ENCODE measurements at regions not wholly inside any gene's neighbourhood (a gene's known extent, or its start where the extent isn't known, plus 50 kb on each side); places are given as distances from the start of the nearest gene placed in this dataset.
"Not testable (repeated sequence)": the region's sequence is repeated elsewhere in the genome, so short reads cannot be mapped to it uniquely, and the experiment has no call there.

DNA sequence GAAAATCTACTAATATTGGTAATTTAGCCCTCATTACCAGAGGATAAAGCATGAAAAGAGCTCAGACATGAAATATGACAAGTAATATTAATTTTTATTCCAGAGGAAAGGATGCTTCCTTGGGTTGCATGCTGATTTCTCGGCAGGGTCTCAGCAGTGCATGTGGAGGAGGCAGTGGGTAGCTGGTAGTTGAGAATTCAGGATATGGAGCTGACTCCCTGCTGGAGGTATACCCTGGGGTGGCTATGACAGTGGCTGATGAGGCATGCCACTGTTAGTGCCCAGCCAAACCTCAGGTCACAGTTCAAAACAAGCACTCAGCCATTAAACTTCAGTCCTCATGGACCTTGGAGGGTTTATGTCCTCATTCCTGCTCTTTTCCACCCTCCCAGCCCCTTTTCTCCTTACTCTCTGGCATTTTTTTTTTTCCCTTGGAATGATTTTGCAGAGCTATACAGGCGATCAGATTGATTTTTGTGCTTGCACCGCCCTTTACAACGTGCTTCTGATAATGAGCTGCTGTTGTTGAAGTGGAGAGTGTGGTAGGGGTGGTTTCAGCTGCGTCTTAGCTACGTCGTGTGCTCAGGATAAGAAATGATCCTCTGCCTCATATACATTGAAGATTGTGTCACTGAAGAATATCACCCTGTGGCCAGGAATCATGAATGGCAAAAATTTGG is 761.9 kb upstream of the MMS22L start:
- DNase-seq, result no peak

DNA sequence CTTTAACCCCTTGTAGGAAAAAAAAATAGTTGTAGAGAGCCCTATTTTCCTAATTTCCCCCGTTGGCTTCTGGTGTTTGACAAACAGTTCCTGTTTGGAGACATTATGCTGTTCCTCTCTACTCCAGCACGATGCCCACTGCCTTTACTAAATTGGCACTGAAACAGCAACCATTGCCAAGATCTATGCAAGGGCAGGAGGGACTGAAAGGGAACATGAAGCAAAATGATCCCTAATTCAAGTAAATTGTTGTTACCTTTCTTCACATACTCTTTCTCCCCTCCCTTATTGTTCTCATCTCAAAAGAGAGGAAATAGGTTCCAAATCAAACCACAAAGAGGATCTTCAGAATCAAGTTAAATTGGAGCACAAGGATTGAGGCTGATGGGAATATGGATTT is 764.1 kb upstream of the MMS22L start:
- no peak for DNase-seq

DNA sequence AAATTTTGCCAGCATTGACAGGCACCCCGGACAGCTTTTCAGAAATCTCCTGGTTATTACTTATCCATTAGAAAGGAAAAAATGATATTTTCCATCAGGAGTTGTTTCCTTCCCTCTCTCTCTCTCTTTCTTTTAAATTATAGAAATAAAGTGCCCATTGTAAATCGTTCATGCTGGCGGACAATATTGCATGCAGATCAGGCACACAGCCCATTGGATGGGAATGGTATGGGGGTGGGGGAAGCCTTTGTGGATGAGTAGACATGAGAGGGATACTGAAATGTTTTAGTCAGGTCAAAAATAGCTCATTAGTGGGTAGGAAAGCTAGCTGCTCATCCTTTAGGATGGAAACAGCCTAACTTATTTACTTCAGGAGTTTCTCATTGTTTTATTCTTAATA is 764.9 kb upstream of the MMS22L start:
- DNase-seq, result no peak

DNA sequence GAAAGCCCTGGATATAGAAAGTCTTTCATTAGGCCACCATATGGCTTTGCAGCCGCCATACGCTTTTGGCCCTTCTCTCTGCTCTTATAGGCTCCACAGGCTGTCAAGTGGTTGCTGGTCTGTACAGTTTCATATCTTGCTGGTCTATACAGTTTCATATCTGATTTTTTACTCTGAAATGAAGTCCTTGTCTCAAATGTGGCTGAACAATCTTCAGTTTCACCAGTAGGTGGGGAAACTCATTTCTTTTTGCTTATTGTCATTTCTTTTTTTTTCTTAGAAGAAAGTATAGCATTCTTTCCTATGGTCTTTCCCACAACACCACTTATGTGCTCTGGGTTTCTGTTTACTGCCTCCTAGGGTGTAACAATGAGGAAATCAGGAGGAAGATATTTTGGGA is 771.4 kb upstream of the MMS22L start:
- no peak for DNase-seq

DNA sequence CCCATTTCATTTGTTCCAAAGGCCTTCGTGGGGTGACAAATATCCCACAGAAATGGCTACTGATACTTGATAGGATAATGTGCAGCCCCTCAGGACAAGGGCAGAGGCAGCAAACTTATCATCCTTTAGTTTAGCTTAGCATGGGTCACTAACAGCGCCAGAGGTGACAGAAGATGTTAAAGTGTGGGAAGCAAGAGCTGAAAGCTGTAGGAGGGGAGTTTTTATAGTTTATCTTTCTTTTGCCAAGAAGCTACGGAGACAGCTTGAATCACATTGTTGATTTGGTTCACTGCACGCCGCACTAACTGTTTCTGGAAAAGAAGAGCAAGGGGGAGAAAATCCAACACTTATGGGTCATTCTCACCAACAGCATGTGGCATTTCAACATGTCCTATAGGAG is 773.9 kb upstream of the MMS22L start:
- no peak for DNase-seq

DNA sequence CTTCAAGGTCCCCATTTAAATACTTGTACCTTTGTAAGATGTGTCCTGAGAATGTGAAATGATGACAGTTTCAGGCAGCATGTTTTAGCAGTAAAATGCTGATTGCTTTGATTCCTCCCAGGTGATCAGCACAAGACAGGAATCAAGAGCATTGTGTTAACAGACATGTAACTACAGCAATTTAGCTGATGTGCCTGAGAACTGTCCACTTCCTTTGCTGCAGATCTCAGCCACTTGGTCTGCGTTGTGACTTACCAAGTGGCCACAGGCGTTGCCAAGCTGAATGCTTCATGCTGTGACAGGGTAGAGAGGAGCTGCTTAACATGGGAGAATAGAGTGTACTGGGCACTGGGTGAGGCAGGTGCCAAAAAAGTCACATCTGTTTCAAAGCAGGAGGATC is 767.0 kb upstream of the POU3F2 start:
- DNase-seq, result no peak

DNA sequence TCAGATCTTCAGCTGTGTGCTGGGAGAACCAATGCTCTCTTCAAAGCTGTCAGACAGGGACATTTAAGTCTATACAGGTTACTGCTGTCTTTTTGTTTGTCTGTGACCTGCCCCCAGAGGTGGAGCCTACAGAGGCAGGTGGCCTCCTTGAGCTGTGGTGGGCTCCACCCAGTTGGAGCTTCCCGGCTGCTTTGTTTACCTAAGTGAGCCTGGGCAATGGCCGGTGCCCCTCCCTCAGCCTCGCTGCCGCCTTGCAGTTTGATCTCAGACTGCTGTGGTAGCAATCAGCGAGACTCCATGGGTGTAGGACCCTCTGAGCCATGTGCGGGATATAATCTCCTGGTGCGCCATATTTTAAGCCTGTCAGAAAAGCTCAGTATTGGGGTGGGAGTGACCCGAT is 745.8 kb upstream of the POU3F2 start:
- DNase-seq, result not testable (repeated sequence)

DNA sequence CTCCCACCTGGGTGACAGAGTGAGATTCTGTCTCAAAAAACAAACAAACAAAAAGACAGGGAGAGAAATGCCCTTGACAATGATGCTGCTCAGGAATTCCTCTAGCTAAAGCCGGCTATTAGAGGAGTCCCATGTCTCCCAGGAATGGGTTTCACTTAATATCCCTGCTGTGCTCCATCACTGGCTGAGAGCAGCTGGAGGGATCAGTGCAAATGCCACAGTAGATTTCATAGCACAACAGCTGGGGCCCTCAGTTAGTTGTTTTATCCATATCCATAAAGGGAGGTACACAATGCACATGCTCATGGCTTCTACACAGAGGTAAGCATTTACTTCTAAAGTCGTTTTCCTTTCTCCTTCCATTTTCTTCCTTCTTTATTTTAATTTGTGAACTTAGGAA is 742.0 kb upstream of the POU3F2 start:
- DNase-seq, result no peak

DNA sequence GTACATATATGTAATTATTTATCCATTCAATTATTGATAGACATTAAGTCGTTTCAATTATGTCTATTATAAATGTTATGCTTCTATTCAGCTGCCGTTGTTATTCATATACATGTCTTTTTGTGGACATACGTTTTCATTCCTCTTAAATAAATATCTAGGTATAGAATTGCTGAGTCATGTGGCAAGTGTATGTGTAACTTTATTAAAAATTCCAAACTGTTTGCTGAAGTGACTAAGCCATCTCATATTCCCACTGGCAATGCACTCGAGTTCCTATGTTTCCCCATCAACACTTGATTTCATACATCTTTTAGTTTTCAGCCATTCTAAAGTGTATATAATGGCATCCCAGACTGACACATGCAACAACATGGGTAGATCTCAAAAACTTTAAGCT is 739.7 kb upstream of the POU3F2 start:
- DNase-seq, result no peak

DNA sequence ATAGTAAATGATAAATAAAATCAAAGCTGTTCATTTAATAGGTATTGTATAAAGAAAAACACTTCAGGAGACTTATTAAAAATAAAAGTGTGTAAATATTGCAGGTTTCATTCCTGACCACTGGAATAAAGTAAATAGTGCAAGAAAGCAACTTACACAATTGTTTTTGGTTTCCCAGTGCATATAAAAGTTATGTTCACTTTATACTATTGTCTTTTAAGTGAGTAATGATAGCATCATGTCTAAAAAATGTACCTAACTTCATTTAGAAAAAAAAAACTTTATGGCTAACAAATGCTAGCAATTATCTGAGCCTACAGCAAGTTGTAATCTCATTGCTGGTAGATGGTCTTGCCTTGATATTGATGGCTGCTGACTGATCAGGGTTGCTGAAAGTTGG is 726.6 kb upstream of the POU3F2 start:
- no peak for DNase-seq

DNA sequence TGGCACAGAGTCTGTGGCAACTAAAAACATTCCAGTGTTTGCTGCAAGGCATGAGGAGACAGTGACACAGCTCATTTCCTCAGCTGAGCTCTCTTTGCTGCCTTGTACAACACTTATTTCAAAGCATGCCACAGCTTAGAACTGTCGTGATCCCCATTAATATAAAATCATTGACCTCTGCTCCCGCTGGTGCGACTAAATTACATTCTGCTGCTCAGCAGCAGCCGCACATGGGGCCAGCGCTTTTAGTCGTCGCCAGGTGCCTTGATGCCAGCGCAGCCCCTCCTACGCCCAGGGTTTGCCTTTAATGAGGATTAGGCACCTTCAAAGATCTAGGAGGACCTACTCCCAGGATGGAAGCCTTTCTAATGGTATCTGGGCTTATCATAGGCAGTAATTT is 717.9 kb upstream of the POU3F2 start:
- DNase-seq, result no peak

DNA sequence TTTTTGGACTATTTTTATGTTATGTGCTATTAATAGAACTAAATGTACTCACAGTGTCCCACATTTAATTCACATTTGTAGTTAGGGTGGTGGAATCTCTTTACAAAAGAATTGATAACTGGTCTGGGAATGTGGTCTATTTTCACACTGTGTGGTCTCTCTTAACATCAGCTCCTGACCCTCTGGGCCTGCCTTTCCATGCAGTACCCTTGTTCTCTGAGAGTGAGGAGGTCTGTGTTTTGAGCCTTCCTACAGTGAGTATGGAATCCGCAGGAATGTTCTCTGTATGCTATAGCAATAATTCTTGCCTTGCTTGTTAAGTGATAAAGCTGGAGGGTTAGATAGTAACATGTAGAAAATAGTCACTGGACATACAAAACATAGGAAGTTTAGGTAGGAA is 717.3 kb upstream of the POU3F2 start:
- no peak for DNase-seq

DNA sequence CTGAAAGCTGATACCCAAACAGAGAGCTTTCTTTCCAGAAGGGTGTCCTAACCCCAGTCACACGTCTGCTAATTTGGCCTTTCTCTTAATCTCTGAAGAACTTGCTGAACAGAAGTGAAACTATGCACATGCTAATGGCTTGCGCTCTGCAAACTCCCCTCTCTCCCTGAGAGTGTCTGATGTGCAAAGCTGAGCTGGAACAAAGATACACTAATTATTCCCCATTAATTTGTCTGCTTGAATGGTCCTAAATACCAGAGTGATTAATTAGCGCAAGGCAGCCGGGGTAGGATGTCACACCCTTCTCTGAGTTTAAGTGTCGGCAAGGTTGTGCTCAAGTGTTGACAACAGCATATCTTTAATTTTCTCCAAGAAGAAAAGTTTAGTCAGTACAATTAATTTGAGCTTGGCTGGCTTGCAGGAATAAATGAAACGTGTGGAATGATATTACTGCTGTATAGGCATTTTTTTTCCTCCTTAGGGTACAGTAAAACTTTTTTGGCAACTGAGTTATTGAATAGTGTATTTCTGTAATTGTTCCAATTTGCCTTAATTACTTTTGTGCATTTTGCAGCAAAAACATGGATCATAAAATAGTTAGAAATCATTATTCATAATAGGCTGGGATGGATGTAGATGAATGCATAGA is 715.9 kb upstream of the POU3F2 start:
- DNase-seq, result no peak

DNA sequence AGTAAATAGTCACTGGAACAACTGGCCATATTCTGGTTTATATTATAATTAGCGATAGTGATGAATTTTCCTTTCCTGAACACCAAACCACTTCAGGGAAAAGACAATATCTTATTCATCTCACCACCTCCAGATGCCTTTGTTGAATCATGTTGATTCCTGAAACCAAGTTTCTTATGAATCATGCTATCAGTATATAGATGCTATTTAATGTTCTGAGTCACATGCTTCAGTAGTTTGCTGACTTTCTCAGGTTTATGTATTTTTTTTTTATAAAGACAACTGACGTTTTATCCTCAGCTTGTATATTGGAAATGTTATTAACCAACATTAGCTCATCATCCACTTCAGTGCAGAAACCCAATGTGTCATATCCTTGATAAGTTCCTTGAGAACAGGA is 710.2 kb upstream of the POU3F2 start:
- no peak for DNase-seq

DNA sequence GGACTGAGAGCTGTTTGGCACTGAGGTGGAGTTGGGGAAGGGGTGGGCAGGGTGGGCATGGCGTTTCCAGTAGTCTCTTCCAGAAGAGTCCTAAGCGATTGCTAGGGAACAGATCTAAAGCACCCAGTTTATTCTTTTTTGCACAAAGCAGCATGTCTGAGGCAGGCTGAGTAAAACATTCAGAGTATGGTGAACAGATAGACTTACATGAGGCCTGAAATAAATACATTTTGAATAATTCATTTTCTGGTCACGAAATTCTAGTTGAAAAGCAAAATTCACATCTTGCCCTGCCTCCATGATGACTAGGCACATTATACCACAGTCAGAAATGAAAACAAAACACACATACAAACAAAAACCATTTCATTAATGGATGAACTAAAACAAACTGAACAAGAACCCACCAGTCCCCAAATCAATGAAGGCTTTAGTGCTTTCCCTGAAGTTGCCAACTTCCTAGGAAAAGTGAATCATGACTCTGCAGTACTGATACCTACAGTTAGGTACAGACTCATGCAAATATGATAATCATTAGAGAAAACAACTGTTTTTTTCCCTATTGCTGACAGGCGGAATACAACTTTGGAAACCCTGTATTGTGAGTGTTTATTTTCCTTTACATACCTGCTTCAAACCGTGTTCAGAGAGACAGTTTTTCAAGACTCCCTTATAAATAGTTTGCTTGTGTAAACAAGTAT is 702.9 kb upstream of the POU3F2 start:
- DNase-seq, result no peak

DNA sequence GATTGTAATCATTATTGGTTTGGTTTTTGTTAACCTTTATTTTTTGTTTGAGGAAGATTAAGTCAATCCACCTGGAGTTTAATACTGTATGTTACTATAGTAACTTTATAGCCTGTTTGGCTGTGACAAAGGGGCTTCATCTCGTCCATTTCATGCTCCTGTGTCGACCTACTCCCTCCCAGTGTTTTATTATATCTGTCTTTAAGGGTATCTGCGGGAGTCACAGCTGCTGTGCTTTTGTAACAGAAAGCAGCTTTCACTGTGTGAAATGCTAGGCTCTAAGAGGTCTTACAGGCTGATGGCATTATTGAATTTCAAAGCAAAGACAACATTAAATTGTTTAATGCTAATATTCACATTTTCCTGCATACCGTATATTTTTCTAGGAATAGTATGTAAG is 698.0 kb upstream of the POU3F2 start:
- no peak for DNase-seq

DNA sequence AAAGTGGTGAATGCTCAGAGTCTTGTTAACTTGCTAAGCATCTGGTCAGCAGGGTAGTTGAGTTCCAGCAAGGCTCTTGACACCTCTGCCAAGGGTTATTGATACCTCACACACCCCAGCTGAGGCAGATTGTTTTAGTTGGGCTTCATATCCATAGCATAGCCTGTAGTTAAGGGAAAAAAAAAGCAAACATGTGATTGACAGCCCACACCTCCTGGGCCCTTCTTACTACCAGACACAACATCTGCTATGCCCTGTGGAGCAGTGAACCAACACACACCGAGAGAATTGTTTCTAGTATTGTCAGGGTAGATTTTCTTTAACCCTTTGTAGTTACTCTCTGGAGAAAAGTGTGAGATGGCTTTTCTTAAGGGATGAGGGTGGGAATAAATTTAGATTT is 697.0 kb upstream of the POU3F2 start:
- no peak for DNase-seq

DNA sequence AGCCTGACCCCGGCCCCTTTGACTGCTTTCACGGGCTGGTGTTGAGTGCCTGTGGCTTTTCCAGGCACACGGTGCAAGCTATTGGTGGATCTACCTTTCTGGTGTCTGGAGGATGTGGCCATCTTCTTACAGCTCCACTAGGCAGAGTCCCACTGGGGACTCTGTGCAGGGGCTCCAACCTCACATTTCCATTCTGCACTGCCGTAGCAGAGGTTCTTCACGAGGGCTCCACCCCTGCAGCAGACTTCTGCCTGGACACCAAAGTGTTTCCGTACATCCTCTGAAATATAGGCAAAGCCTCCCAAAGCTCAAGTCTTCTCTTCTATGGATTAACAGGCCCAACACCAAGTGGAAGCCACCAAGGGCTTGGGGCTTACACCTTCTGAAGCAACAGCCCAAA is 691.5 kb upstream of the POU3F2 start:
- no peak for DNase-seq

DNA sequence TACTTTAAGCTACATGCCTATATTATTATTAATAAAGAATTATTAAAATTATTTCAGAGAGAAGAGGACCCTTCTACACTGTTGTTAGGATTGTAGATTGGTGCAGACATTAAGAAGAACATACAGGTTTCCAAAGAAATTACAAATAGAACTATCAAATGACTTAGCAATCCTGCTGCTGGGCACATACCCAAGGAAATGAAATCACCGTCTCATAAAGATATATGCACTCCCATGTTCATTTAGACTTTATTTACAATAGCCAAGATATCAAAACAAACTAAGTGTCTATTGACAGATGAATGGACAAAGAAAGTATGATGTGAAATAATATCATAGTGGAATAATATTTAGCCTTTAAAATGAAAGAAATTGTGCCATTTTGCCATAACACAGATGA is 687.7 kb upstream of the POU3F2 start:
- no peak for DNase-seq

DNA sequence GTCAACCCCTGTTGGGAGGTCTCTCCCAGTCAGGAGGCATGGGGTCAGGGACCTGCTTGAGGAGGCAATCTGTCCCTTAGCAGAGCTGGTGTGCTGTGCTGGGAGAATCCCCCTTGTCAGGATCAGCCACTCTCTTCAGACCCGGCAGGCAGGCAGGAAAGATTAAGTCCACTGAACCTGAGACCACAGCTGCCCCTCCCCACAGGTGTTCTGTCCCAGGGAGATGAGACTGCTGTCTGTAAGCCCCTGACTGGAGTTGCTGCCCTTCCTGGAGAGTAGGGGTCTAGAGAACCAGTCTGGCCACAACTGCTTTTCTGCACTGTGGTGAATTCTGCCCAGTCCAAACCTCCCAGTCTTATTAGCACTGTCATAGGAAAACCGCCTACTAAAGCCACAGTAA is 677.8 kb upstream of the POU3F2 start:
- no peak for DNase-seq

DNA sequence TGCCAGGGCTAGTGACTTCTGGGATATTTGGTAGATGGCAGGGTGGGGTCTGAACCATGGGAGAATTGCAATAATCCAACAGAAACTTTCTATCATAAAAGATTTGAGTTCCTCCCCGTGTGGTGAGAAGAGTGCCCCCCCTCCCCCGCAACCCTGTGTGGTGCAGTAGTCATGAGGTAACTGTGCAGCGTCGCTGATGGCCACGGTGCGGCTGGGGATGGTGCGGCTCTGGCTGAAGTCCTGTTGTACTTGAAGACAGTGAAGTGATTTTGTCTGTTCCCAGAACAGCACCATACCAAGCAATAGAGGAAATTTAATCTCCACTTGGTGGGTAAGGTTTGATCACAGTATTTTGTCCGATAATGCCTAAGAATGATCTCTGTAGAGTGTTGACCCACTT is 654.8 kb upstream of the POU3F2 start:
- no peak for DNase-seq

DNA sequence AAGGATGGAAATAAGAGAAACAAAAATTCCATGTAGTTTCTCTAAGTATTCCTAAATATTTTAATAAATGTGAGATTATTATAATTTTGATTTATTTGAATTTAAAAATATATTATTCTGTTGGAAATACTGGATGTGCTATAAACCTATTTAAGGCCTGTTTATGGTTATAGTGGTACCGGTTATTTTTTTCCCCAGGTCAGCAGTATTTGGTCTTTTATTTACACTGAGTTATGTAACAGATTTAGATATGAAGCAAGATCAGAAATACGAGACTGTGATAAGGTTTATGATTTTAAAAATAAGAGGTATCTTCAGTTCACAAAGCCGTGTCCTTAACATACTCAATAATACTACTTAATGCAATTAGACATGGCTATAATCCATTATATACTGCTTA is 634.3 kb upstream of the POU3F2 start:
- no peak for DNase-seq

DNA sequence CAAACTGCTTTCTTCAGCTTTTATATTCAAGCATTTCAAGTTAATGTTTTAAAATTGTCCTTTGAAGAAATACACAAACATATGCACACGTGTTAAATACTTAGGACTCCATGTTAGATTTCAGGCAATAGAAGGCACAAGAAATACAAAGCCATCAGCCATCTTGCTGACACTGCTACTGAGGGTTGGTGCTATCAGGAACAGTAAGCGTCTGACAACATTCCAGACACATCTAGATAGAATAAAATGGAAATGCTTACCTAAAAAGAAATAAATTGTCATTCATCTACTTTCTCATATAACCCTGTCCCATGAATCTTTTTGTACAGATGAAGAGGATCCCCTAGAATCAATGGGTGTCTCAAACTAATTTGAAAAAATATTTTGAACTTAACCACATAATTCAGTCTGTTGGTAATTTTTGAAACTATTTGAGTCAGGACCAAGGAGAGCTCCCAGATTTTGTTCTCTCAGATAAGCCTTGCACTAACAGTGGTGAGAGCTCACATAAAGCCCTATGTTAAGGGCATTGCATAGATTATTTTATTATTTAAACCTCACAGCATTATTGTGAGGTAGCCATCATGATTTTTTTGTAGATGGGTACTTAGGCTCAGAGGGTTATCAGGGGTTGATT is 631.1 kb upstream of the POU3F2 start:
- DNase-seq, result no peak

DNA sequence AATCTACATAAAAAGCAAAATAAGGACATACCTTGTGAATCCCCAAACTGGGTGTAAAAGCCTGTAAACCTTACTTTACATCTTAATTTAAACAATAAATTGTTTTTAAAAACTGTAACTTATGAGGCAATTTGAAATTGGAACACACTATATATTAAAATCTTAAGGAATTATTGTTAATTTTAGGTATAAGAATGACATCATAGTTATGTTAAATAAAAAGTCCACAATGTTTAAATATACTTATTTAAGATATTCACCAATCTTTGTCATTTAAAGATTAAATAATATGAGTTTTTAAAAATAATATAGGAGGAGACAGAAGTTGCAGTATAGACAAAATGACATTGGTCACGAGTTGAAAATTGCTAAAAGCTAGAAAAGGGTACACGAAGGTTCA is 621.9 kb upstream of the POU3F2 start:
- no peak for DNase-seq

All from activated CD8-positive, alpha-beta memory T cell treated with anti-CD3 and anti-CD28 coated beads for 24 hours (primary cell).